Upper lobe of left lung (tissue), 4 donors: ENCODE measurements at regions not wholly inside any gene's neighbourhood (a gene's known extent, or its start where the extent isn't known, plus 50 kb on each side); places are given as distances from the start of the nearest gene placed in this dataset.

Experiments used
- CTCF ChIP-seq, 6 experiments: fragments of 450-650 bp in 4 of 6; fragments of 200-600 bp in 2 of 6; sonication (generic) in 2 of 6; IDR thresholded peaks; one replicate each; pipeline ENCODE4 v1.5.1; 2016 to 2019; ENCODE audit warnings: antibody characterized with exemption in 6 of 6
- EP300 ChIP-seq, 4 donors: sonication (generic); formaldehyde crosslinking; IDR thresholded peaks; one replicate each; pipeline ENCODE4 v1.5.1; 2017; ENCODE audit warnings: antibody characterized with exemption in 4 of 4, control low read depth in 2 of 4
- POLR2A ChIP-seq, 4 donors: fragments of 450-650 bp; IDR thresholded peaks; one replicate each; pipeline ENCODE4 v1.5.1; 2016 to 2017; ENCODE audit warnings: antibody characterized with exemption in 4 of 4, mild to moderate bottlenecking in 2 of 4
- POLR2AphosphoS5 ChIP-seq, 2 donors: sonication (generic); formaldehyde crosslinking; IDR thresholded peaks; one replicate each; pipeline ENCODE4 v1.5.1; 2017; ENCODE audit warnings: antibody characterized with exemption in 2 of 2

- no peak for TF ChIP-seq POLR2A (IDR thresholded peaks at IDR 0.05)
- TF ChIP-seq CTCF (IDR thresholded peaks at IDR 0.05), result no peak
- TF ChIP-seq POLR2AphosphoS5 (IDR thresholded peaks at IDR 0.05), result no peak
- no peak for TF ChIP-seq EP300 (IDR thresholded peaks at IDR 0.05)
Measured at GRCh38 chr1:34648501-34648900, 106.3 kb upstream of the GJB5 start.
